ENCODE measurements at regions not wholly inside any gene's neighbourhood (a gene's known extent, or its start where the extent isn't known, plus 50 kb on each side); places are given as distances from the start of the nearest gene placed in this dataset.

DNA sequence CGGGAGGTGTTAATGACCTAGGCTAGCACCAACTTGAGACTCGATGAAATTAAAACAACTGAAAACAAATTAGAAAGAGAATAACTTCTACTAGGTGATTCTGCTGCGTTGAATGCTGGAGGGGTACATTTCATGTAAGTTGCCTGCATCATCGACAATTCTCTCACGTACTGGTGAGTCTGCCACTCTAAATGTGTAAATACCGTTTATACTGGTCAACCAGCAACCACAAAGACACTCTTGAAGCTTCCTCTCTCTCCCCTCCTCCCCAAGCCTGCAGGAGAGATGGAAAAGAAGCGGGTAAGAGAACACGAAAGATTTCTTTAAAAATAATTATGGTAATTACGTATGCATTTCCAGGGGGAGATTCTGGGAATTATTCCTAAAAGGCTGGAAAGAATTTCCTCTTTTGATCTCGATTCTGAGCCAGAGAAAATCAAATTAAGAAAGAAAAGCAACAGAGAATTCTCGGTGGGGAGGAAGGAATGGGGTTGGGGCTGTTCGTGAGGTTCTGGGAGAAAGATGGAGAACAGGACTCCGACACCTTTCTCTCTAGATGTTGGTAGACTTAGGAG, 68.6 kb upstream of the MRTFB start:
- TF ChIP-seq TAF1 (IDR thresholded peaks at IDR 0.05; ENCODE audit: borderline replicate concordance, insufficient read depth, low read length) (no peak), SIN3A (IDR thresholded peaks at IDR 0.05; ENCODE audit: borderline replicate concordance, insufficient read depth, low read length) (no peak), FOXP2 (optimal IDR thresholded peaks at IDR 0.05; ENCODE audit: borderline replicate concordance, extremely low read depth, extremely low read length, insufficient read depth) (no peak), POLR2AphosphoS5 (IDR thresholded peaks at IDR 0.05; ENCODE audit: low read depth, low read length) (no peak)
- TF ChIP-seq, protein P1, sequence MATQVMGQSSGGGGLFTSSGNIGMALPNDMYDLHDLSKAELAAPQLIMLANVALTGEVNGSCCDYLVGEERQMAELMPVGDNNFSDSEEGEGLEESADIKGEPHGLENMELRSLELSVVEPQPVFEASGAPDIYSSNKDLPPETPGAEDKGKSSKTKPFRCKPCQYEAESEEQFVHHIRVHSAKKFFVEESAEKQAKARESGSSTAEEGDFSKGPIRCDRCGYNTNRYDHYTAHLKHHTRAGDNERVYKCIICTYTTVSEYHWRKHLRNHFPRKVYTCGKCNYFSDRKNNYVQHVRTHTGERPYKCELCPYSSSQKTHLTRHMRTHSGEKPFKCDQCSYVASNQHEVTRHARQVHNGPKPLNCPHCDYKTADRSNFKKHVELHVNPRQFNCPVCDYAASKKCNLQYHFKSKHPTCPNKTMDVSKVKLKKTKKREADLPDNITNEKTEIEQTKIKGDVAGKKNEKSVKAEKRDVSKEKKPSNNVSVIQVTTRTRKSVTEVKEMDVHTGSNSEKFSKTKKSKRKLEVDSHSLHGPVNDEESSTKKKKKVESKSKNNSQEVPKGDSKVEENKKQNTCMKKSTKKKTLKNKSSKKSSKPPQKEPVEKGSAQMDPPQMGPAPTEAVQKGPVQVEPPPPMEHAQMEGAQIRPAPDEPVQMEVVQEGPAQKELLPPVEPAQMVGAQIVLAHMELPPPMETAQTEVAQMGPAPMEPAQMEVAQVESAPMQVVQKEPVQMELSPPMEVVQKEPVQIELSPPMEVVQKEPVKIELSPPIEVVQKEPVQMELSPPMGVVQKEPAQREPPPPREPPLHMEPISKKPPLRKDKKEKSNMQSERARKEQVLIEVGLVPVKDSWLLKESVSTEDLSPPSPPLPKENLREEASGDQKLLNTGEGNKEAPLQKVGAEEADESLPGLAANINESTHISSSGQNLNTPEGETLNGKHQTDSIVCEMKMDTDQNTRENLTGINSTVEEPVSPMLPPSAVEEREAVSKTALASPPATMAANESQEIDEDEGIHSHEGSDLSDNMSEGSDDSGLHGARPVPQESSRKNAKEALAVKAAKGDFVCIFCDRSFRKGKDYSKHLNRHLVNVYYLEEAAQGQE (IDR thresholded peaks at IDR 0.05; ENCODE audit: insufficient read depth in 1 of 2, low read depth in 2 of 2, low read length in 2 of 2): no peak

DNA sequence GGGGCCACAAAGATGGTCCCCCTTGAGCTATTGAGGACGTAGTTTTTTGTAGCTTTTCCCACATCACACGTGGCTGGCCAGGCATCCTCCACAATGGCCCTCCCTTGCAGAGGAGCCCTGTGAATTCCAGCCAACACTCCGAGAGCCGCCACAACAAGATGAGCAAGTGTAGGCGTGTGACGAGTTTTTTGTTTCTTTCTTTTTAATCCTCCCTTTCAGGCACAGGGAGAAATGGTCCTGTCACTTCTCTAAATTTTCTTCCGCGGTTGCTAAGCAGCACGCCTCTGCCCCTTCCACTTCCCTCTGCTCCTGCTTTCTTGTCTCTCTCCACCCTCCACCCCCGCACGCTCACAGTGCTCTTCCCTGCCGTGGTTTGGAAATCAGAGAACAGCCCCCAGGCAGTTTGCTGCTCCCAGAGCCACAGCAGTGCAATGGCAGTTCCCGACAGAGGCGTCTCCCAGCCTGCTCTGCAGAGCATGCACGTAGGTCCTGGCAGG, 68.0 kb upstream of the MRTFB start:
- TF ChIP-seq, protein P1 (IDR thresholded peaks at IDR 0.05; ENCODE audit: insufficient read depth in 1 of 2, low read depth in 2 of 2, low read length in 2 of 2): no peak
- TF ChIP-seq TAF1 (IDR thresholded peaks at IDR 0.05; ENCODE audit: borderline replicate concordance, insufficient read depth, low read length) (no peak), POLR2AphosphoS5 (IDR thresholded peaks at IDR 0.05; ENCODE audit: low read depth, low read length) (no peak), FOXP2 (optimal IDR thresholded peaks at IDR 0.05; ENCODE audit: borderline replicate concordance, extremely low read depth, extremely low read length, insufficient read depth) (peak; percentile 67), SIN3A (IDR thresholded peaks at IDR 0.05; ENCODE audit: borderline replicate concordance, insufficient read depth, low read length) (no peak; the same call in 1 of the 2 replicates)

DNA sequence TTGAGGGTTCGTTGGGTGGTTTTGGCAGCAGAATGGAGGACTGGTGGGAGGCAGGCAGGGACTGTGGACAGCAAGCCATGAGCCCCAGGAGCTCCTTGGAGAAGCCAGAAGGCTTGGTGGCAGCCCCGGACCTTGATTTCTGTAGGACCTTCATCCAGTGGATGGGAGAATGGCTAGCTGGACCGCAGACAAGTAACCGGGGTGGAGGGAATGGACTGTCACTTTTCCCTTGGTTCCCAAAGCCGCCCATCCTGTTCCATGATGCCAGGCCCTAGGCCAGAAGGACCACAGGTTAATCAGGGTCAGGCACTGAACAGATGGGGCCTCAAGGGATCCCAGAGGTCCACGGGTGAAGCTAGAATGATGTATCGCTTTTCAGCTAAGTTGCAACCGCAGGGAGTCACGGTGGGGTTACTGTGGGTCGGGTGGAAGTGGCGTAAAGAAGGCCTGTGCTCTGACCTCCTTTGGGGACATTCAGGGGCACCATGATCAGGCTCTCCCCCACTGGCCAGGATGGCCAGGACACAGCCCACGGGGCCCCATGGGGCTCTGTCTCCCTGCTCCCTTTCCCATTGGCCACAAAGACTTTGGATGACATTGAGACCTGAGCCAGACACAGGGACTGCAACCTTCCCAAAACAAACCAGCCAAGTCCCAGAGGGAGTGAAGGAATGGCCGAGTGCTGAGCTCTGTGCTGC, 66.9 kb upstream of the MRTFB start:
- no peak for TF ChIP-seq FOXP2 (optimal IDR thresholded peaks at IDR 0.05; ENCODE audit: borderline replicate concordance, extremely low read depth, extremely low read length, insufficient read depth)
- no peak for TF ChIP-seq SIN3A (IDR thresholded peaks at IDR 0.05; ENCODE audit: borderline replicate concordance, insufficient read depth, low read length)
- no peak for TF ChIP-seq TAF1 (IDR thresholded peaks at IDR 0.05; ENCODE audit: borderline replicate concordance, insufficient read depth, low read length)
- TF ChIP-seq, protein P1 (IDR thresholded peaks at IDR 0.05; ENCODE audit: insufficient read depth in 1 of 2, low read depth in 2 of 2, low read length in 2 of 2): no peak
- TF ChIP-seq POLR2AphosphoS5 (IDR thresholded peaks at IDR 0.05; ENCODE audit: low read depth, low read length): no peak

DNA sequence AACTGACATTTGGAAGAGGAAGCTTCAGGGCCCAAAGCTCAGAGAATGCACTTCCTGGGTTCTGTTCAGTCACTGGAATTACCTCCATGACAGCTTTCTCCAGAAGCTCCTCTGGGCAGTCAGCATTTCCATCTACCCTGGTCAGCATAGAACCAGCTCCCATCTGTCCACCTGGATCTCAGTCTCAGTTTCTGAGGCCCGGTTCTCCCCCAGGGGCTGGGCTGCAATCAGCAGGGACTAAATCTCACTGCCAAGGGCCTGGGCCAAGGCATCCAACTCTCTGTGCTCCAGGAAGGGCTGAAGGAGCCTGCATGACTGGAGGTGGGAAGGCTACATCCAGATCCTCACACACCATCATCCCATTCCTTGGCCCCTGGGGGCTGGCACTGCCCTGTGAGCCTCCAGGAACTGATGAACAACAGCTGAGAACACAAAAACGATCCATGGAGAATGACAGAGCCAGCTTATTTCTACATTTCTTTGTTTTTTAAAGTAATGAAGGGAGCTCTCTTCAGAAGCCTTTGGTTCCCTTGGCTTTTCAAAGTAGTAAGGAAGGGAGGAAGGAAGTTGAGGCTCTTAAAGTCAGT, 66.3 kb upstream of the MRTFB start:
- TF ChIP-seq FOXP2 (optimal IDR thresholded peaks at IDR 0.05; ENCODE audit: borderline replicate concordance, extremely low read depth, extremely low read length, insufficient read depth) (no peak), TAF1 (IDR thresholded peaks at IDR 0.05; ENCODE audit: borderline replicate concordance, insufficient read depth, low read length) (no peak), SIN3A (IDR thresholded peaks at IDR 0.05; ENCODE audit: borderline replicate concordance, insufficient read depth, low read length) (no peak), POLR2AphosphoS5 (IDR thresholded peaks at IDR 0.05; ENCODE audit: low read depth, low read length) (no peak)
- TF ChIP-seq, protein P1 (IDR thresholded peaks at IDR 0.05; ENCODE audit: insufficient read depth in 1 of 2, low read depth in 2 of 2, low read length in 2 of 2): no peak

All from PFSK-1 (cell line).